GM12874 (cell line): ENCODE measurements at regions not wholly inside any gene's neighbourhood (a gene's known extent, or its start where the extent isn't known, plus 50 kb on each side); places are given as distances from the start of the nearest gene placed in this dataset.

Experiments
- CTCF ChIP-seq: IDR thresholded peaks from 2 replicates; pipeline ENCODE4 v1.5.1; 2011; ENCODE audit warnings: low read depth, mild to moderate bottlenecking, control low read depth, low read length, moderate library complexity; ENCODE audit not compliant: insufficient read depth

DNA sequence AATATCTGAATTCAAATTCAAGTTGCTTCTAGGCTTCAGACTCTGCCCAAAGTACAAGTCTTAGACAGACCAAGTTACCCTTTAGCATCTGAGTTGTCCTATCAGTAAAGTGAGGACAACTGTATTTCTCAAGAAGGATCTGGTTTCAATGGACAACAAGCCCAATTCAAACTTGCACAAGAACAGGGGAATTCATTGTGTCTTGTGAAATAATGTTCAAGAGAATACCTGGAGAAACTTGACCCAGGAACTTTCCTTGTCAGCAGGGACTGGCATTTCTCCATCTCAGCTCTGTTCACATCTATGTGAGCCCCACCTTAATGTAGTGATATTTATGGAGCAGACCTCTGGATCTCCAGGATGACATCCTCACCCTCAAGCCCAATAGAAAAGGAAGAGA, 894.9 kb upstream of the SLC10A2 start:
- no peak for TF ChIP-seq CTCF

- TF ChIP-seq CTCF, result no peak
Observed at GRCh38 chr13:103960001-103960400, 893.8 kb upstream of the SLC10A2 start.

DNA sequence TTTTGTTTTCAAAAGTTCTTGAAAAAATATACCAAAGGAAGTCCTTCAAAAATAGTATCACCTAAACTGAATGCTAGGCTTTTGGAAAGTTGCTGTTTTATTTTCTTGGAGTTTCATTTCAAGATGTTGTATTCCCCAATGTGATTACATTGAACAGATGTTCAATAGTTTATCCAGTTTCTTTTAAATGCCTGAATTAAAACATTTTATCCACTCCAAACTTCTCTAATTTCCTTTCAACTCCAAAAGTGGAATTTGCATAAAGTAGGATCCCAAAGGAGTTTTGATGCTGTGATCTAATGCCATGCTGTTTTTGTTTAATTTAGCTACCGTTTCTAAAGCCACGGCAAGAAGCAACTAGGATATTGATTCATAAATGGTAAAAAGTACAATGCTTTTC, 892.5 kb upstream of the SLC10A2 start:
- TF ChIP-seq CTCF, result no peak

GRCh38 chr13:103957939-103958338, 891.7 kb upstream of the SLC10A2 start:
- no peak for TF ChIP-seq CTCF

DNA sequence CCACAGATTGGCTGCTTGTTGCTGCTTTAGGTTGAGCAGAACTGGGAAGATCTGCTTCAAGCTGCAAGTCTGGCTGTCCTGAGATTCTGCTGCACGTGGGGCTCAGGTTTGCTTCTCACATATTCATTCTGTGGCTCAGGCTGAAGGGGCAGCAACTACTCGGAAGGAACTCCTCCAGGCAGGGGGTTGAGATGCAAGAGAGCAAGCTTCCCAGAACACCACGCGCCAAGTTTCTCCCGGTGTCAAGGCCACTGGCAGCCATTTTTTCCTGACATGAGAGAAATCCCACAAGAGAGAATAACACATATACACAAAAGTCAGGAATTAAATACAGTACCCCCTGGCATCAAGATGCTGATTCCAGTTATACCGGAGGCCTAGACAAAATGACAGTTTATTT, 887.6 kb upstream of the SLC10A2 start:
- no peak for TF ChIP-seq CTCF

- no peak for TF ChIP-seq CTCF
Observed at GRCh38 chr13:103952183-103952582, 886.0 kb upstream of the SLC10A2 start.

DNA sequence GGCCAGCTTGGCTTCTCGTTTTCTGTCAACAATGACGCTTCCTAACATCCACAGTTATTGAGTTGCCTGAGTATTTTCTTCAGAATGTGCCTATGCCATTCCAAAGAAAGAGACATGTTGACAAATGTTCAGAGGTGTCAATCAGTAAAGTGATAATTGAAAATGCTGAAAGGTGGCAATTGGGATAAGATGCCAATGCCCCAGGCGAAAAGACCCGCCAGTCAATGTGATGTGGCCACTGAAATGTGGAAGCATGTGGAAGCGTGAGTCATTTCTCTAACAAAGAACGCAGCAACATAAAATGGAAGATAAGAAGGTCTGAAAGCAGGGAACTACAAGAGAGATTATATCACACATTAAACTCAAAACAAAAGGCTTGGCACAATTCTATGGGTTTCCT, 882.2 kb upstream of the SLC10A2 start:
- no peak for TF ChIP-seq CTCF

GRCh38 chr13:103945836-103946235, 879.6 kb upstream of the SLC10A2 start:
- TF ChIP-seq CTCF, result no peak
